Upper lobe of left lung (tissue), 4 donors: ENCODE measurements at regions not wholly inside any gene's neighbourhood (a gene's known extent, or its start where the extent isn't known, plus 50 kb on each side); places are given as distances from the start of the nearest gene placed in this dataset.

Experiments used
- EP300 ChIP-seq, 4 donors: sonication (generic); formaldehyde crosslinking; IDR thresholded peaks; one replicate each; pipeline ENCODE4 v1.5.1; 2017; ENCODE audit warnings: antibody characterized with exemption in 4 of 4, control low read depth in 2 of 4
- POLR2A ChIP-seq, 4 donors: fragments of 450-650 bp; IDR thresholded peaks; one replicate each; pipeline ENCODE4 v1.5.1; 2016 to 2017; ENCODE audit warnings: antibody characterized with exemption in 4 of 4, mild to moderate bottlenecking in 2 of 4
- TF ChIP-seq, protein P1 (sequence below), 6 experiments: fragments of 450-650 bp in 4 of 6; fragments of 200-600 bp in 2 of 6; sonication (generic) in 2 of 6; IDR thresholded peaks; one replicate each; pipeline ENCODE4 v1.5.1; 2016 to 2019; ENCODE audit warnings: antibody characterized with exemption in 6 of 6

DNA sequence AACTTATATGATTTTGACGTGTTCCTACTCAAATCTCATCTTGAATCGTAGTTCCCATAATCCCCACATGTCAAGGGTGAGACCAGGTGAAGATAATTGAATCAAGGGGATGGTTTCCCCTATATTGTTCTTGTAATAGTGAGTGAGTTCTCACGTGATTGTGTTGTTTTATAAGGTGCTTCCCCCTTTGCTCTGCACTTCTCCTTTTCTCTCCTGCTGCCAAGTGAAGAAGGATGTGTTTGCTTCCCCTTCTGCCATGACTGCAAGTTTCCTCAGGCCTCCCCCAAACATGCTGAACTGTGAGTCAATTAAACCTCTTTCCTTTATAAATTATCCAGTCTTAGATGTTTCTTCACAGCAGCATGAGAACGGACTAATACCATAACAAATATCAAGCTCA is 83.2 kb downstream of the MANEA start:
- no peak for TF ChIP-seq POLR2A (IDR thresholded peaks at IDR 0.05)
- TF ChIP-seq, protein P1, sequence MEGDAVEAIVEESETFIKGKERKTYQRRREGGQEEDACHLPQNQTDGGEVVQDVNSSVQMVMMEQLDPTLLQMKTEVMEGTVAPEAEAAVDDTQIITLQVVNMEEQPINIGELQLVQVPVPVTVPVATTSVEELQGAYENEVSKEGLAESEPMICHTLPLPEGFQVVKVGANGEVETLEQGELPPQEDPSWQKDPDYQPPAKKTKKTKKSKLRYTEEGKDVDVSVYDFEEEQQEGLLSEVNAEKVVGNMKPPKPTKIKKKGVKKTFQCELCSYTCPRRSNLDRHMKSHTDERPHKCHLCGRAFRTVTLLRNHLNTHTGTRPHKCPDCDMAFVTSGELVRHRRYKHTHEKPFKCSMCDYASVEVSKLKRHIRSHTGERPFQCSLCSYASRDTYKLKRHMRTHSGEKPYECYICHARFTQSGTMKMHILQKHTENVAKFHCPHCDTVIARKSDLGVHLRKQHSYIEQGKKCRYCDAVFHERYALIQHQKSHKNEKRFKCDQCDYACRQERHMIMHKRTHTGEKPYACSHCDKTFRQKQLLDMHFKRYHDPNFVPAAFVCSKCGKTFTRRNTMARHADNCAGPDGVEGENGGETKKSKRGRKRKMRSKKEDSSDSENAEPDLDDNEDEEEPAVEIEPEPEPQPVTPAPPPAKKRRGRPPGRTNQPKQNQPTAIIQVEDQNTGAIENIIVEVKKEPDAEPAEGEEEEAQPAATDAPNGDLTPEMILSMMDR (IDR thresholded peaks at IDR 0.05) = no peak
- TF ChIP-seq EP300 (IDR thresholded peaks at IDR 0.05) = no peak
